MM.1S (cell line): ENCODE measurements at regions not wholly inside any gene's neighbourhood (a gene's known extent, or its start where the extent isn't known, plus 50 kb on each side); places are given as distances from the start of the nearest gene placed in this dataset.

Source experiments
- EZH2 ChIP-seq: fragments of 300-600 bp; sonication (generic); optimal IDR thresholded peaks from 2 replicates; pipeline ENCODE3; 2017; ENCODE audit warnings: low read depth, mild to moderate bottlenecking, antibody characterized with exemption, low read length, mixed read lengths
- TF ChIP-seq, protein P1 (sequence below): fragments of 300-600 bp; sonication (generic); IDR thresholded peaks from 2 replicates; pipeline ENCODE4 v1.5.1; 2016; ENCODE audit warnings: antibody characterized with exemption, low read length, mixed read lengths

DNA sequence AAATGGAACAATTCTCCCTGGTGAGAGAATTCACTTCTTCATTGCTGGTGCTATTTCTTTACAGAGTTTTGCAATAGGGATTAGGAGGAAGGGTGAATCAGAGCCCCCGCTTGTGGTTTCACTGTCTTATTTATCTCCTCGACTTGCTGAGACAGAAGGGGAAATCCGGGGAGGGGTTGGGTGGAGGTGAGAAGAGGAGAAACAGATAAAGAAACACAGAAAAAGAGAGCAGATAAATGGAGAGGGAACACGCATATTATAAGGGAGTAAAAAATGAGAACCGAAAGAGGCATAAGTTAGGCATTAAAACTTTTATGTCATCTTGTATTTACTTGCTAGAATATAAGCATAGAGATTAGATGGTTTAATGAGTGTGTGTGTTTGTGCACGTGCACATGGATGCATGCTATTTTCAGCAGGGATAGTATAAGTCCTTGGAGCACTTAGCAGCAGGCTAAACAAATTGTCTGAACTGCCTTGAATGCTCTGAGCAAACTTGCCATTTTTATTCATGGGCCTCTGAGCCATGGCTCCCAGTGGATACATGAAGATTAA, 105.0 kb downstream of the OLIG3 start:
- TF ChIP-seq EZH2: no peak
- TF ChIP-seq, protein P1, sequence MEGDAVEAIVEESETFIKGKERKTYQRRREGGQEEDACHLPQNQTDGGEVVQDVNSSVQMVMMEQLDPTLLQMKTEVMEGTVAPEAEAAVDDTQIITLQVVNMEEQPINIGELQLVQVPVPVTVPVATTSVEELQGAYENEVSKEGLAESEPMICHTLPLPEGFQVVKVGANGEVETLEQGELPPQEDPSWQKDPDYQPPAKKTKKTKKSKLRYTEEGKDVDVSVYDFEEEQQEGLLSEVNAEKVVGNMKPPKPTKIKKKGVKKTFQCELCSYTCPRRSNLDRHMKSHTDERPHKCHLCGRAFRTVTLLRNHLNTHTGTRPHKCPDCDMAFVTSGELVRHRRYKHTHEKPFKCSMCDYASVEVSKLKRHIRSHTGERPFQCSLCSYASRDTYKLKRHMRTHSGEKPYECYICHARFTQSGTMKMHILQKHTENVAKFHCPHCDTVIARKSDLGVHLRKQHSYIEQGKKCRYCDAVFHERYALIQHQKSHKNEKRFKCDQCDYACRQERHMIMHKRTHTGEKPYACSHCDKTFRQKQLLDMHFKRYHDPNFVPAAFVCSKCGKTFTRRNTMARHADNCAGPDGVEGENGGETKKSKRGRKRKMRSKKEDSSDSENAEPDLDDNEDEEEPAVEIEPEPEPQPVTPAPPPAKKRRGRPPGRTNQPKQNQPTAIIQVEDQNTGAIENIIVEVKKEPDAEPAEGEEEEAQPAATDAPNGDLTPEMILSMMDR: no peak
